D721Med (cell line): ENCODE measurements at regions not wholly inside any gene's neighbourhood (a gene's known extent, or its start where the extent isn't known, plus 50 kb on each side); places are given as distances from the start of the nearest gene placed in this dataset.

Experiments
- DNase-seq: peaks from one replicate; pipeline ENCODE4 v3.0.0; 2011; ENCODE audit warnings: low spot score; ENCODE audit not compliant: insufficient read length
- FAIRE-seq: peaks from 2 replicates; lab custom pipeline; 2011; peaks lifted over from hg19 to GRCh38; lab: Jason Lieb, UNC
- CTCF ChIP-seq: IDR thresholded peaks from 2 replicates; pipeline ENCODE4 v1.5.1; 2012; ENCODE audit warnings: mild to moderate bottlenecking, control low read depth; ENCODE audit not compliant: insufficient read depth; ENCODE audit errors: missing control alignments

GRCh38 chr6:76792394-76792793 lies 670.9 kb downstream of the HTR1B start:
- DNase-seq (no peak), FAIRE-seq (no peak)
- no peak for TF ChIP-seq CTCF

- DNase-seq (no peak), FAIRE-seq (no peak)
- no peak for TF ChIP-seq CTCF
Measured at GRCh38 chr6:76790881-76791280, 672.4 kb downstream of the HTR1B start.

GRCh38 chr6:76790045-76790796 lies 673.1 kb downstream of the HTR1B start:
- FAIRE-seq (no peak), DNase-seq (no peak)

GRCh38 chr6:76789580-76789979 lies 673.7 kb downstream of the HTR1B start:
- DNase-seq = no peak
- no peak for FAIRE-seq
- TF ChIP-seq CTCF = no peak

More at GRCh38 chr6:76790045-76790796, 673.1 kb downstream of the HTR1B start:
- TF ChIP-seq CTCF = no peak

GRCh38 chr6:76788155-76788554 lies 675.1 kb downstream of the HTR1B start:
- no peak for FAIRE-seq
- no peak for DNase-seq
- no peak for TF ChIP-seq CTCF

GRCh38 chr6:76779068-76779467 lies 684.2 kb downstream of the HTR1B start:
- DNase-seq (no peak), FAIRE-seq (no peak)
- no peak for TF ChIP-seq CTCF

GRCh38 chr6:76776876-76777275 lies 686.4 kb downstream of the HTR1B start:
- DNase-seq = no peak
- no peak for FAIRE-seq
- TF ChIP-seq CTCF = no peak
